Fibroblast of lung (primary cell): ENCODE measurements at regions not wholly inside any gene's neighbourhood (a gene's known extent, or its start where the extent isn't known, plus 50 kb on each side); places are given as distances from the start of the nearest gene placed in this dataset.

Source experiments
- DNase-seq, 2 donors: peaks; one replicate each; pipeline versions ENCODE4 v3.0.0 to v3.0.0-alpha.2; 2010; ENCODE audit warnings: low read depth in 2 of 2
- H2AFZ ChIP-seq: 2 replicates; pipeline ENCODE4 v1.5.1; 2012; ENCODE audit warnings: low read length, control low read depth, inconsistent platforms
- H3K27ac ChIP-seq: 2 replicates; pipeline ENCODE4 v1.5.1; 2011; ENCODE audit warnings: low read length, control low read depth; ENCODE audit not compliant: insufficient read depth
- H3K27me3 ChIP-seq: 2 replicates; pipeline ENCODE4 v1.5.1; 2011; ENCODE audit warnings: mild to moderate bottlenecking, low read length; ENCODE audit not compliant: control insufficient read depth, insufficient read depth
- H3K36me3 ChIP-seq: 2 replicates; pipeline ENCODE4 v1.5.1; 2011; ENCODE audit warnings: low read length; ENCODE audit not compliant: control insufficient read depth, insufficient read depth
- H3K4me1 ChIP-seq: 2 replicates; pipeline ENCODE4 v1.5.1; 2011; ENCODE audit warnings: low read length; ENCODE audit not compliant: control insufficient read depth, insufficient read depth; ENCODE audit errors: extremely low read depth
- H3K4me2 ChIP-seq: 2 replicates; pipeline ENCODE4 v1.5.1; 2011; ENCODE audit warnings: low read length, control low read depth; ENCODE audit not compliant: insufficient read depth; ENCODE audit errors: extremely low read depth
- H3K4me3 ChIP-seq, 4 experiments: fragments of 200-600 bp in 1 of 4; sonication (generic) in 1 of 4; replicated peaks in 1 of 4; 2 replicates each; pipeline ENCODE4 v1.5.1; 2011 to 2016; ENCODE audit warnings: low read length in 4 of 4, low read depth in 3 of 4, mild to moderate bottlenecking in 3 of 4, control low read depth in 2 of 4, inconsistent platforms in 1 of 4, mixed read lengths in 1 of 4; ENCODE audit not compliant: insufficient read depth in 1 of 4; ENCODE audit errors: control extremely low read depth in 1 of 4
- H3K79me2 ChIP-seq: 2 replicates; pipeline ENCODE4 v1.5.1; 2012; ENCODE audit warnings: mild to moderate bottlenecking, low read length, inconsistent platforms; ENCODE audit not compliant: control insufficient read depth, insufficient read depth
- H3K9ac ChIP-seq: 2 replicates; pipeline ENCODE4 v1.5.1; 2011; ENCODE audit warnings: mild to moderate bottlenecking, low read length, control low read depth; ENCODE audit not compliant: insufficient read depth
- H3K9me3 ChIP-seq: 2 replicates; pipeline ENCODE4 v1.5.1; 2012; ENCODE audit warnings: low read depth, low read length; ENCODE audit not compliant: control insufficient read depth, insufficient read depth
- H4K20me1 ChIP-seq: 2 replicates; pipeline ENCODE4 v1.5.1; 2011; ENCODE audit warnings: low read length; ENCODE audit not compliant: control insufficient read depth, insufficient read depth; ENCODE audit errors: extremely low read depth
- EZH2 ChIP-seq: IDR thresholded peaks from 2 replicates; pipeline ENCODE4 v1.5.1; 2012; ENCODE audit warnings: low read length, control low read depth, mild to moderate bottlenecking; ENCODE audit errors: missing control alignments
- TF ChIP-seq, protein P1 (sequence below), 2 donors: IDR thresholded peaks in 1 of 2; conservative IDR thresholded peaks in 1 of 2; 1 replicate in 1 of 2; 2 replicates in 1 of 2; pipeline ENCODE4 v1.5.1; 2011 to 2012; ENCODE audit warnings: low read length in 2 of 2, control low read depth in 1 of 2, inconsistent platforms in 1 of 2, low read depth in 1 of 2, mild to moderate bottlenecking in 1 of 2

DNA sequence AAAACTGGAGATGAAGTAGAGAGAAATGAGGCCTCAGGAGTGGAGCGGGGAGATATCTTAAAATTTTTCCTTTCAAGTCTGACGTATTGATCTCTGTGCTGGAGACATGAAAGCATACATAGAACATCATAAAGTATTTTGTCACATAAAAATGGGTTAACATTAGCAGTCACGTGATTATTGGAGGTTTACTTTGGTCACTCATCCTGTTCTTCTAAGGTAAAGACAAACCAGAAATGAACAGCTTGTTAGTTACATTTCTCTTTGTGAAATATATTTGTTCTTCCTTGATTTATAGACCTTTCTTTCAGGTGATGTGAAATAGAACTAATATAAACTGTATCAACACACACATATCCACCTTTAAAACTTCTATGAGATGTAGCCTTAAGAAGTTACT, 324.1 kb downstream of the SQOR start:
- Histone ChIP-seq H3K27ac (no peak overlapping the region), H3K4me3 (no peak overlapping the region), H3K27me3 (no peaks in the 10 kb centered on the region), H4K20me1 (no peaks in the 10 kb centered on the region), H3K9ac (no peak overlapping the region), H3K9me3 (no peaks in the 10 kb centered on the region), H3K4me1 (no peaks in the 10 kb centered on the region), H3K79me2 (no peaks in the 10 kb centered on the region), H3K4me2 (no peak overlapping the region), H2AFZ (no peak overlapping the region), H3K36me3 (no peaks in the 10 kb centered on the region)
- no peak for DNase-seq
- TF ChIP-seq, protein P1, sequence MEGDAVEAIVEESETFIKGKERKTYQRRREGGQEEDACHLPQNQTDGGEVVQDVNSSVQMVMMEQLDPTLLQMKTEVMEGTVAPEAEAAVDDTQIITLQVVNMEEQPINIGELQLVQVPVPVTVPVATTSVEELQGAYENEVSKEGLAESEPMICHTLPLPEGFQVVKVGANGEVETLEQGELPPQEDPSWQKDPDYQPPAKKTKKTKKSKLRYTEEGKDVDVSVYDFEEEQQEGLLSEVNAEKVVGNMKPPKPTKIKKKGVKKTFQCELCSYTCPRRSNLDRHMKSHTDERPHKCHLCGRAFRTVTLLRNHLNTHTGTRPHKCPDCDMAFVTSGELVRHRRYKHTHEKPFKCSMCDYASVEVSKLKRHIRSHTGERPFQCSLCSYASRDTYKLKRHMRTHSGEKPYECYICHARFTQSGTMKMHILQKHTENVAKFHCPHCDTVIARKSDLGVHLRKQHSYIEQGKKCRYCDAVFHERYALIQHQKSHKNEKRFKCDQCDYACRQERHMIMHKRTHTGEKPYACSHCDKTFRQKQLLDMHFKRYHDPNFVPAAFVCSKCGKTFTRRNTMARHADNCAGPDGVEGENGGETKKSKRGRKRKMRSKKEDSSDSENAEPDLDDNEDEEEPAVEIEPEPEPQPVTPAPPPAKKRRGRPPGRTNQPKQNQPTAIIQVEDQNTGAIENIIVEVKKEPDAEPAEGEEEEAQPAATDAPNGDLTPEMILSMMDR (conservative IDR thresholded peaks at IDR 0.05 in 1 of 2, IDR thresholded peaks at IDR 0.05 in 1 of 2; ENCODE audit: low read depth in 1 of 2, low read length in 2 of 2), result no peak
- TF ChIP-seq EZH2, result no peak

DNA sequence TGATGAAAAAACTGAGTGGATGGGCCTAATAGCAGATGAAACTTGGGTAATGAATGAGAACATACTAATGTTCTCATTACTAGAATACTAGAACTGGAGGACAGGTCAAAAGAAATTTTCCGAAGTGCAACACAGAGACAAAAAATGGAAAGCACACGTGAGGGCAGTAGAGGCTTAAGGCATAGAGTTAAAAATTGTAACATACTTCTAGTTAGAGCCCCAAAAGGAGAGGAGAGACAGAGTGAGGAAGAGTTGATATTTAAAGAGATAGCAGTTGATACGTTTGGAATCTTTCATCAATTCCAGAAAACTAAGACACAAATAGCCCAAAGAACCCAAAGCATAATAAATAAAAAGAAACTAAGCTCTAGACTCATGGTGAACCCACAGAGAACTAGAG, 327.9 kb downstream of the SQOR start:
- no peak overlapping the region for H3K9ac ChIP-seq
- H4K20me1 ChIP-seq, result no peaks in the 10 kb centered on the region
- no peaks in the 10 kb centered on the region for H3K4me1 ChIP-seq
- no peak for DNase-seq
- H3K36me3 ChIP-seq, result no peaks in the 10 kb centered on the region
- H3K4me3 ChIP-seq, result no peak overlapping the region
- no peak overlapping the region for H3K4me2 ChIP-seq
- H3K27ac ChIP-seq, result no peak overlapping the region
- H2AFZ ChIP-seq, result no peak overlapping the region
- H3K27me3 ChIP-seq, result no peaks in the 10 kb centered on the region
- H3K79me2 ChIP-seq, result no peaks in the 10 kb centered on the region
- TF ChIP-seq, protein P1 (conservative IDR thresholded peaks at IDR 0.05 in 1 of 2, IDR thresholded peaks at IDR 0.05 in 1 of 2; ENCODE audit: low read depth in 1 of 2, low read length in 2 of 2), result no peak
- TF ChIP-seq EZH2, result no peak
- no peaks in the 10 kb centered on the region for H3K9me3 ChIP-seq

DNA sequence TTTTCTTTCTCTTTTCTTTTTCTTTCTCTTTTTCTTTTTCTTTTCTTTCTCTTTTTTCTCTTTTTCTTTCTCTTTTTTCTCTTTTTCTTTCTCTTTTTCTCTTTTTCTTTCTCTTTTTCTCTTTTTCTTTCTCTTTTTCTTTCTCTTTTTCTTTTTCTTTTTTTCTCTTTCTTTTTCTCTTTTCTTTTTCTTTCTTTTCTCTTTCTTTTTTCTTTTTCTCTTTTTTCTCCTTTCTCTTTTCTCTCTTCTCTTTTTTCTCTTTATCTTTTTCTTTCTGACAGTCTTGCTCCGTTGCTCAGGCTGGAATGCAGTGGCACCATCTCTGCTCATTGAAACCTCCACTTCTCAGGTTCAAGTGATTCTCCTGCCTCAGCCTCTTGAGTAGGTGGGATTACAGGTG, 335.7 kb downstream of the SQOR start:
- Histone ChIP-seq H4K20me1 (no peaks in the 10 kb centered on the region), H3K4me3 (no peak overlapping the region), H3K36me3 (no peaks in the 10 kb centered on the region), H2AFZ (no peak overlapping the region), H3K9me3 (no peaks in the 10 kb centered on the region), H3K4me1 (no peaks in the 10 kb centered on the region), H3K9ac (no peak overlapping the region), H3K27ac (no peak overlapping the region), H3K27me3 (no peaks in the 10 kb centered on the region), H3K79me2 (no peaks in the 10 kb centered on the region), H3K4me2 (no peak overlapping the region)
- DNase-seq, result no peak
- no peak for TF ChIP-seq EZH2
- TF ChIP-seq, protein P1 (conservative IDR thresholded peaks at IDR 0.05 in 1 of 2, IDR thresholded peaks at IDR 0.05 in 1 of 2; ENCODE audit: low read depth in 1 of 2, low read length in 2 of 2), result no peak
